ENCODE measurements at regions not wholly inside any gene's neighbourhood (a gene's known extent, or its start where the extent isn't known, plus 50 kb on each side); places are given as distances from the start of the nearest gene placed in this dataset.
A peak's percentile ranks its signal among the peaks of the same experiment; 100 is the strongest.
"Not testable (repeated sequence)": the region's sequence is repeated elsewhere in the genome, so short reads cannot be mapped to it uniquely, and the experiment has no call there.

GRCh38 chr18:3347286-3347803 is 85.4 kb downstream of the MYL12B start:
- Mint-ChIP-seq H3K9me3 (no peaks in the 10 kb centered on the region), H3K4me1 (ENCODE audit: low read depth) (no peaks in the 10 kb centered on the region), H3K27ac (no peak overlapping the region), H3K36me3 (ENCODE audit: low read depth) (no peaks in the 10 kb centered on the region), H3K27me3 (ENCODE audit: insufficient read depth) (no peaks in the 10 kb centered on the region), H3K4me3 (no peak overlapping the region)
- no peak for DNase-seq (ENCODE audit: low spot score)
- intact Hi-C loops (cut with micrococcal nuclease), result no loop called here

DNA sequence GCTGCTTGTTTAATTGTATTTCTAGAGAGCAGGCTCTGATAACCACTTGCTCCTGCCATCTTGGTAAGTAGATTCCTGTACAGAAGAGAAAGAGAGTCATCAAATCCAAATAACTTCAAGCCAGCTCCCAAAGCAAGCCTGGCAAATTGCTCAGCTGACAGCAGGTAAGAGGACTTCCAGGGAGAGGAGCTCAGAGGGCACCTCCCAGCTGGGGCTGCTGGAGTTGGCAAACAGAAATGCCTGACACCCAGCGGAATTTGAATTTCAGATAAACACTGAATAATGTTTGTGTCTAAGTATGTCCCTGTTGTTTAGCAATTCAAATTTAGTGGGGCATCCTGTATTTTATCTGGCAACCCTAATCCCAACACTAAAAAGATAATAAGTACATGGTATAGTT is 86.2 kb downstream of the MYL12B start:
- H3K36me3 Mint-ChIP-seq (ENCODE audit: low read depth), result no peaks in the 10 kb centered on the region
- H3K4me3 Mint-ChIP-seq, result no peak overlapping the region
- DNase-seq (ENCODE audit: low spot score), result no peak
- no peaks in the 10 kb centered on the region for H3K27me3 Mint-ChIP-seq (ENCODE audit: insufficient read depth)
- intact Hi-C loops (cut with micrococcal nuclease), result no loop called here
- H3K9me3 Mint-ChIP-seq, result no peaks in the 10 kb centered on the region
- H3K4me1 Mint-ChIP-seq (ENCODE audit: low read depth), result no peaks in the 10 kb centered on the region
- H3K27ac Mint-ChIP-seq, result no peak overlapping the region

DNA sequence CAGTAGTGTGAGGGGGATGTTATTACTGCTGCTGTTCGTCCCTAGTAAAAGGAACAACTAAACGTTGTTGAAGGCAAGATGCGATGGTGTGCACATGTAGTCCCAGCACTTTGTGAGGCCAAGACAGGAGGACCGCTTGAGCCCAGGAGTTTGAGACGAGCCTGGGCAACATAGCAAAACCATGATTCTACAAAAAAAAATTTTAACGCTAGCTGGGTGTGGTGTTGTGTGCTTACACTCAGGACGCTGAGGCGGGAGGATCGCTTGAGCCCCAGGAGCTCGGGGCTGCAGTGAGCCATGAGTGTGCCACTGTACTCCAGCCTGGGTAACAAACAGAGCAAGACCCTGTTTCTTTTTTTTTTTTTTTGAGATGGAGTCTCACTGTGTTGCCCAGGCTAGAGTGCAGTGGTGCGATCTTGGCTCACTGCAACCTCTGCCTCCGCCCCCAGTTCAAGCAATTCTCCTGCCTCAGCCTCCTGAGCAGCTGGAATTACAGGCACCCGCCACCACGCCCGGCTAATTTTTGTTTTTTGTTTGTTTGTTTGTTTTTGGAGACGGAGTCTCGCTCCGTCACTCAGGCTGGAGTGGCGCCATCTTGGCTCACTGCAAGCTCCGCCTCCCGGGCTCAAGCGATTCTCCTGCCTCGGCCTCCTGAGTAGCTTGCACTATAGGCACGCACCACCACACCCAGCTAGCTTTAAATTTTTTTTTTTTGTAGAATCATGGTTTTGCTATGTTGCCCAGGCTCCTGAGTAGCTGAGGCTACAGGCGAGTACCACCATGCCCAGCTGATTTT is 87.3 kb downstream of the MYL12B start:
- H3K27me3 Mint-ChIP-seq (ENCODE audit: insufficient read depth); DNase-seq (ENCODE audit: low spot score); H3K4me3 Mint-ChIP-seq; H3K9me3 Mint-ChIP-seq; intact Hi-C loops (cut with micrococcal nuclease); H3K4me1 Mint-ChIP-seq (ENCODE audit: low read depth); H3K27ac Mint-ChIP-seq; H3K36me3 Mint-ChIP-seq (ENCODE audit: low read depth): not testable (repeated sequence)

- intact Hi-C loops (cut with micrococcal nuclease), result no loop called here
- H3K36me3 Mint-ChIP-seq (ENCODE audit: low read depth), result no peaks in the 10 kb centered on the region
- peaks cover 5% of the 10 kb centered on the region for H3K4me1 Mint-ChIP-seq (ENCODE audit: low read depth)
- no peak for DNase-seq (ENCODE audit: low spot score)
- no peak overlapping the region for H3K27ac Mint-ChIP-seq
- H3K4me3 Mint-ChIP-seq, result no peak overlapping the region
- H3K9me3 Mint-ChIP-seq, result no peaks in the 10 kb centered on the region
- no peaks in the 10 kb centered on the region for H3K27me3 Mint-ChIP-seq (ENCODE audit: insufficient read depth)
Observed at GRCh38 chr18:3350021-3350420, 88.1 kb downstream of the MYL12B start.

DNA sequence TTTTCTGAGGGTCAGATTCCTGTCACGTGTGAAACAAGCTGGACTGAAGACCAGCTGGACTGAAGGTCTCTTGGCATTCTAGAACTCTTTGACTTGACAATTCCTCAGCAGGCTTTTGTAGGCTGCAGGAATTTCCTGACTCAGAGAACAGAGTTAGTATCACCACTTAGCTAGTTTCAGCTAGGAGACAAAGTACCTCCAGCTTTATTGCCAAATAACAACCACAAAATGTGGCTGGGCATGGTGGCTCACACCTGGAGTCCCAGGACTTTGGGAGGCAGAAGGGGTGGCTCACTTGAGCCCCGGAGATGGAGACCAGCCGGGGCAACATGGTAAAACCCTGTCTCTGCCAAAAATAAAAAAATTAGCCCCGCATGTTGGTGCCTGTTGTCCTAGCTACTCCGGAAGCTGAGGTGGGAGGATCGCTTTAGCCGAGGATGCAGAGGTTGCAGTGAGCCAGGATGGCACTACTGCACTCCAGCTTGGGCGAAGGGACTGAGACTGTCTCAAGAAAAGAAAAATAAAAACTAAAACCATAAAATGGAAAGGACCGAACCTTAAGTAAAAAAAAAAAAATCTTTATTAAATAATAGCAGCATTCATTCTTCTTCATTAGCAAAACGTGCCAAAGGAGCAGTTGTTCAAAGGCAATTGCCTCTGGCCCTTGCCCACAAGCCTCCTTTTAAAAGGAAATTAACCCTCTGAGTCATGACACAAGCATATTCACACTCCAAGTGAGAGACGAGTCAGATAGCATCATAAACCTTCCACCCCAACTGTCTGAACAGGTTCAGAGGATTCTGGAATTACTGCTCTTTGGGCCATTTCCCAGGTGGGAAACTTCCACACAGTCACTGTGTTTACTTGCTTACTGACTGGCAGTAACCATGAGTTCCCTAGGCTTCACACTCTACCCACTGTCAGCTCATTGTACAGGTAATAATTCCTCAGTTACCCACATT is 88.9 kb downstream of the MYL12B start:
- H3K4me3 Mint-ChIP-seq, result no peak overlapping the region
- no peaks in the 10 kb centered on the region for H3K27me3 Mint-ChIP-seq (ENCODE audit: insufficient read depth)
- H3K27ac Mint-ChIP-seq, result no peak overlapping the region
- DNase-seq (ENCODE audit: low spot score), result no peak
- no peaks in the 10 kb centered on the region for H3K36me3 Mint-ChIP-seq (ENCODE audit: low read depth)
- intact Hi-C loops (cut with micrococcal nuclease), result no loop called here
- no peaks in the 10 kb centered on the region for H3K9me3 Mint-ChIP-seq
- peaks cover 5% of the 10 kb centered on the region for H3K4me1 Mint-ChIP-seq (ENCODE audit: low read depth)

DNA sequence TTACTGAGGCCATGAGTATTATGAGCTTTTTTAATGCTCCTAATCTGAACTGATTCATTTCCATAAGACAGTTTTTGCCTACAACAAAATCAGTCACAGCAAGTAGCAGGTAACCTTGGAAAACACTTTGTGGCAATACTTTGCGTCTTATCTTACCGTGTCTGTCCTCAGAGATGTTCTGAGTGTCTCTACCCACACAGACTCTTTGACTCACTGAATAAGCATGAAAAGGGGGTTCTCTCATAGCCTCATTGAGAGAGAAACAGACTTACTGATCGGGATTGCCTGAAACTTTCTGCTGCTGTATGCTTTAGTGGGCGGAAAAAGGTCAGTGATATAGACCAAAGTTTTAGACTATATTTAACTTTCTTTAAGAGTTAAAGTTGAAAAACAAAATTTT is 92.6 kb downstream of the MYL12B start:
- DNase-seq (ENCODE audit: low spot score), result no peak
- Mint-ChIP-seq H3K27me3 (ENCODE audit: insufficient read depth) (no peaks in the 10 kb centered on the region), H3K27ac (peak overlapping the region; percentile 6), H3K9me3 (no peaks in the 10 kb centered on the region), H3K4me1 (ENCODE audit: low read depth) (peaks cover 10% of the 10 kb centered on the region), H3K36me3 (ENCODE audit: low read depth) (no peaks in the 10 kb centered on the region), H3K4me3 (no peak overlapping the region)
- intact Hi-C loops (cut with micrococcal nuclease), result loop anchor here (1.0 kb wide), 1 partner anchor 93 kb away; no protein-coding TSS in a partner anchor

DNA sequence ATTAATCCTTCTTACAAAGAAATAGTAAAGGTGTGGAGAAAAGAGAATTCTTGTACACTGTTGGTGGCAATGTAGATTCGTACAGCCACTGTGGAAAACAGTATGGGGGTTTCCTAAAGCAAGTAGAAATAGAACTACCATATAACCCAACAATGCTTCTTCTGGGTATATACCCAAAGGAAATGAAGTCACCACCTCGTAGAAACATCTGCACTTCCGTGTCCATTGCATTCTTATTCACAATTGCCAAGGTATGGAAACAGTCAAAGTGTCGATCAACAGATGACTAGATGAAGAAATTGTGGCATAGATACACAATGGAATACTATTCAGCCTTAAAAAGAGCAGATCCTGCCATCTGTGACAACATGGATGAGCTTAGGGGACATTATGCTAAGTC is 93.4 kb upstream of the TGIF1 start:
- intact Hi-C loops (cut with micrococcal nuclease), result no loop called here
- no peaks in the 10 kb centered on the region for H3K9me3 Mint-ChIP-seq
- H3K36me3 Mint-ChIP-seq (ENCODE audit: low read depth), result no peaks in the 10 kb centered on the region
- no peak overlapping the region for H3K27ac Mint-ChIP-seq
- H3K27me3 Mint-ChIP-seq (ENCODE audit: insufficient read depth), result no peaks in the 10 kb centered on the region
- DNase-seq (ENCODE audit: low spot score), result no peak
- peaks cover 10% of the 10 kb centered on the region for H3K4me1 Mint-ChIP-seq (ENCODE audit: low read depth)
- no peak overlapping the region for H3K4me3 Mint-ChIP-seq

DNA sequence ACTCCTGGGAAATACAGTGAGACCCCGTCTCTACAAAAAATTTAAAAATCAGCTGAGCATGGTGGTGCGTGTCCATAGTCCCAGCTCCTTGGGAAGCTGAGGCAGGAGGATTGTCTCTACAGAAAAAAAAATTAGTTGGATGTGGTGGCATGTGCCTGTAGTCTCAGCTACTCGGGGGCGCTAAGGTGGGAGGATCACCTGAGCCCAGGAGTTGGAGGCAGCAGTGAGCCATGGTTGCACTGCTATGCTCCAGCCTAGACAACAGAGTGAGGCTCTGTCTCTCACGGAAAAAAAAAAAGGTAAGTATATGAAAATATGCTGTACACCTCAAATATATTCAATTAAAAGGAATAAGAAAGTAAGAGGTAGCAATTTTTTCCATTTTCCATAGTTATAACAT is 92.5 kb upstream of the TGIF1 start:
- Mint-ChIP-seq H3K36me3 (ENCODE audit: low read depth) (no peaks in the 10 kb centered on the region), H3K4me3 (no peak overlapping the region), H3K27ac (no peak overlapping the region), H3K27me3 (ENCODE audit: insufficient read depth) (no peaks in the 10 kb centered on the region), H3K4me1 (ENCODE audit: low read depth) (peaks cover 10% of the 10 kb centered on the region), H3K9me3 (no peaks in the 10 kb centered on the region)
- no peak for DNase-seq (ENCODE audit: low spot score)
- intact Hi-C loops (cut with micrococcal nuclease), result no loop called here

DNA sequence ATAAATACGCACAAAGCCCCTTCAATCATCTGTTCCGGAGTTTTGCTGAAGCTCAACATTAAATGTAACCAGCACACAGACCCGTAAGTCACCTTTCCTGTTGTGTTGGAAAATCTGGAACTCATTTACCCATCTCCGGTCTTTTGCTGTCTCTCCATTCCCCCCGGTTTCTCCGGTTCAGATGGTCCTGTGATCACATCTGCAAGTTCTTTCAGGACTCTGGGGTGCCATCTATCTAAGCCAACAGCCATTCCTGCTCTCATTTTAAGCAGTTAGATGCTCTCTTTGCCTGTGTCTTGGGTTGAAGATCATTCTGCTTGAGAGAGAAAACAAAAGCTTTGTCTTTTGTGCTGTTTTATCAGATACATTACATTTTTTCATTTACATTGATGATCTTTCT is 91.7 kb upstream of the TGIF1 start:
- Mint-ChIP-seq H3K27ac (no peak overlapping the region), H3K27me3 (ENCODE audit: insufficient read depth) (no peaks in the 10 kb centered on the region), H3K4me1 (ENCODE audit: low read depth) (peaks cover 10% of the 10 kb centered on the region), H3K36me3 (ENCODE audit: low read depth) (no peaks in the 10 kb centered on the region), H3K4me3 (no peak overlapping the region), H3K9me3 (no peaks in the 10 kb centered on the region)
- no peak for DNase-seq (ENCODE audit: low spot score)
- intact Hi-C loops (cut with micrococcal nuclease), result no loop called here

DNA sequence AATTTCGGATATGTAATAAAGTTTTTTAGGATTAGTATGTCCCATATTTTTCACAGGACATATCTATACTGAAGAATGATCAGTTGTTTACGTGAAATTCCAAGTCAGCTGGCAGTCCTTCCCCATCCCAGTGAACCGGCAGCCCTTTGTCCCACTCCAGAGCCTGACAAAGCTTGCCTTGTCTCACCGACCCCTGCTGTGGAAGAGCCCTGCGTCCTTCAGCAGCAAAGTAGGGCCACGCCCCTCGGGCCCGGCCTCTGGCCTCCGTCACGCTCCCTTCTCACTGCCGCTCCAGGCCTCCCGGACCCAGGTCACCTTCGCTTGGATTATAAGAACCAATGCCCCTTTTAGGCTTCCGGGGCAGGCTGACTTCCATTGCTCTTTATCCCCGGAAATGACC is 89.8 kb upstream of the TGIF1 start:
- peaks cover 6% of the 10 kb centered on the region for H3K4me1 Mint-ChIP-seq (ENCODE audit: low read depth)
- no peak for DNase-seq (ENCODE audit: low spot score)
- H3K36me3 Mint-ChIP-seq (ENCODE audit: low read depth), result no peaks in the 10 kb centered on the region
- H3K27me3 Mint-ChIP-seq (ENCODE audit: insufficient read depth), result peaks cover 3% of the 10 kb centered on the region
- H3K4me3 Mint-ChIP-seq, result no peak overlapping the region
- intact Hi-C loops (cut with micrococcal nuclease), result no loop called here
- H3K9me3 Mint-ChIP-seq, result no peaks in the 10 kb centered on the region
- no peak overlapping the region for H3K27ac Mint-ChIP-seq

- Mint-ChIP-seq H3K4me3 (no peak overlapping the region), H3K36me3 (ENCODE audit: low read depth) (no peaks in the 10 kb centered on the region), H3K4me1 (ENCODE audit: low read depth) (no peaks in the 10 kb centered on the region), H3K27ac (no peak overlapping the region), H3K27me3 (ENCODE audit: insufficient read depth) (peaks cover 6% of the 10 kb centered on the region), H3K9me3 (no peaks in the 10 kb centered on the region)
- DNase-seq (ENCODE audit: low spot score), result no peak
- intact Hi-C loops (cut with micrococcal nuclease), result no loop called here
Observed at GRCh38 chr18:3367491-3368091, 82.4 kb upstream of the TGIF1 start.

GRCh38 chr18:3368193-3368592 is 81.8 kb upstream of the TGIF1 start:
- no peaks in the 10 kb centered on the region for H3K4me1 Mint-ChIP-seq (ENCODE audit: low read depth)
- H3K4me3 Mint-ChIP-seq, result no peak overlapping the region
- DNase-seq (ENCODE audit: low spot score), result no peak
- H3K36me3 Mint-ChIP-seq (ENCODE audit: low read depth), result no peaks in the 10 kb centered on the region
- H3K27me3 Mint-ChIP-seq (ENCODE audit: insufficient read depth), result peaks cover 6% of the 10 kb centered on the region
- H3K9me3 Mint-ChIP-seq, result no peaks in the 10 kb centered on the region
- intact Hi-C loops (cut with micrococcal nuclease), result no loop called here
- H3K27ac Mint-ChIP-seq, result no peak overlapping the region

DNA sequence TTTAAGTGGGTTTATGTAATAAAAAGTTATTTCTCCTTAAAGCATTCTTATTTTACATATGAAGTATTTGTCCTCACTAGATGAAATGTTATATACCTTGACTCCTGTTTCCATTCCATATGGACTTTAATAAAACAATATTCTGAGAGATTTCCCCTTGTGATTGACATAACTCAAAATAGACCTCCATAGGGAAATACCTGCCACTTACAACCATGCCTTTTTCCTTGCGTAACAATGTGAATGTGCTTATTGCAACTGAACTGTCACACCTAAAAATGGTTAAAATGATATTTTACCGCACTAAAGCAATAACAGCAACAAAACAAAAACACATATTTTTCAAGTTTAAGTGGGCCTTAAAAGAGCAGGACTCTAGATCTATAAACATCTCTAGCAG is 70.3 kb upstream of the TGIF1 start:
- no peak for DNase-seq (ENCODE audit: low spot score)
- Mint-ChIP-seq H3K27me3 (ENCODE audit: insufficient read depth) (peaks cover 2% of the 10 kb centered on the region), H3K9me3 (no peaks in the 10 kb centered on the region), H3K4me1 (ENCODE audit: low read depth) (peaks cover 7% of the 10 kb centered on the region), H3K4me3 (no peak overlapping the region), H3K27ac (no peak overlapping the region), H3K36me3 (ENCODE audit: low read depth) (no peaks in the 10 kb centered on the region)
- intact Hi-C loops (cut with micrococcal nuclease), result loop anchor here (2.0 kb wide), 2 partner anchors 69 to 287 kb away; no protein-coding TSS in a partner anchor
